Heart right ventricle (tissue), 16 donors: ENCODE measurements at regions not wholly inside any gene's neighbourhood (a gene's known extent, or its start where the extent isn't known, plus 50 kb on each side); places are given as distances from the start of the nearest gene placed in this dataset.

Experiments used
- ATAC-seq, 8 donors: fragments of 200-7000 bp; cut with Tn5 transposase; one replicate each; pipeline ENCODE4 v1.9.1; 2020; ENCODE audit warnings: mild to moderate bottlenecking in 8 of 8, moderate library complexity in 8 of 8, moderate number of reproducible peaks in 1 of 8
- DNase-seq, 2 donors: peaks; one replicate each; pipeline ENCODE4 v3.0.0-alpha.2; 2020
- H3K27ac ChIP-seq, 10 donors: fragments of 200-600 bp; sonication (generic) in 2 of 10; one replicate each; pipeline versions ENCODE4 v1.5.0 to v1.8.0; 2020 to 2022; ENCODE audit warnings: mild to moderate bottlenecking in 3 of 10
- H3K27me3 ChIP-seq, 7 donors: fragments of 200-600 bp; one replicate each; pipeline ENCODE4 v1.8.0; 2021 to 2022; ENCODE audit warnings: mild to moderate bottlenecking in 2 of 7
- H3K36me3 ChIP-seq, 9 donors: fragments of 200-600 bp; sonication (generic) in 1 of 9; one replicate each; pipeline versions ENCODE4 v1.5.0 to v1.8.0; 2020 to 2022; ENCODE audit warnings: mild to moderate bottlenecking in 2 of 9
- H3K4me1 ChIP-seq, 9 donors: fragments of 200-600 bp; sonication (generic) in 1 of 9; one replicate each; pipeline versions ENCODE4 v1.5.0 to v1.8.0; 2020 to 2022; ENCODE audit warnings: mild to moderate bottlenecking in 4 of 9
- H3K4me3 ChIP-seq, 10 donors: fragments of 200-600 bp; sonication (generic) in 2 of 10; one replicate each; pipeline versions ENCODE4 v1.5.0 to v1.8.0; 2020 to 2022; ENCODE audit warnings: mild to moderate bottlenecking in 7 of 10, moderate library complexity in 2 of 10
- H3K9me3 ChIP-seq, 11 donors: fragments of 200-600 bp in 10 of 11; sonication (generic) in 2 of 11; one replicate each; pipeline versions ENCODE4 v1.5.0 to v1.8.0; 2013 to 2022; ENCODE audit warnings: mild to moderate bottlenecking in 2 of 11, control low read depth in 1 of 11, moderate library complexity in 1 of 11
- WGBS, 2 donors: extraction: QIAGEN DNeasy Blood & Tissue Kit; methylation state at CpG; one replicate each; pipeline ENCODE4 v1.1.7; 2013; ENCODE audit warnings: inconsistent platforms in 1 of 2; 5-methylcytosine and 5-hydroxymethylcytosine counted together
- intact Hi-C, 10 donors: fragments of 100-400 bp; cut with DNase I; formaldehyde crosslinking; loops; one replicate each; pipeline versions ENCODE4 v1.11.1 to v1.14.2; 2022
- TF ChIP-seq, protein P1 (sequence below), 9 donors: fragments of 200-600 bp; sonication (generic) in 2 of 9; IDR thresholded peaks; one replicate each; pipeline versions ENCODE4 v1.5.0 to v1.8.0; 2021 to 2022; ENCODE audit warnings: antibody characterized with exemption in 9 of 9, mild to moderate bottlenecking in 5 of 9, moderate library complexity in 1 of 9
- donor health status: Arrhythmogenic right ventricular cardiomyopathy.
- donor health status: ischemic (EF 13 %, LVEDD 7.1; RV severe dilation, severe dysfunction).
- donor health status: healthy with polysubstance abuse.
- donor health status: DM: no; HTN: yes; CAD: no.
- donor health status: DM: no; HTN: no; CAD: no.
- donor health status: ischemic (EF 25% LVEDD 6.9; RV normal size, moderate dysfunction).
- donor health status: ischemic (EF 25% LVEDD 5.7; RV mildly dilated, moderate dysfunction).
- donor health status: healthy.
- donor health status: DM: yes; HTN: yes; CAD: no.
- donor health status: Ischemic cardiomyopathy.
- donor health status: ischemic (EF 35%, LVEDD 5.7; RV mildly dilated, moderate dysfunction).
- donor health status: nonischemic (EF 11% LVEDD 7.7; RV severe dilation, severe dysfunction).
- donor health status: DM: yes; HTN: yes; CAD: no.
- donor health status: PGD.
- donor health status: ischemic (EF 29% LVEDD 5.4; RV normal size, mild dysfunction).
- donor health status: nonischemic (EF 23%, LVEDD 6.1; RV moderate dilation, normal function).

DNA sequence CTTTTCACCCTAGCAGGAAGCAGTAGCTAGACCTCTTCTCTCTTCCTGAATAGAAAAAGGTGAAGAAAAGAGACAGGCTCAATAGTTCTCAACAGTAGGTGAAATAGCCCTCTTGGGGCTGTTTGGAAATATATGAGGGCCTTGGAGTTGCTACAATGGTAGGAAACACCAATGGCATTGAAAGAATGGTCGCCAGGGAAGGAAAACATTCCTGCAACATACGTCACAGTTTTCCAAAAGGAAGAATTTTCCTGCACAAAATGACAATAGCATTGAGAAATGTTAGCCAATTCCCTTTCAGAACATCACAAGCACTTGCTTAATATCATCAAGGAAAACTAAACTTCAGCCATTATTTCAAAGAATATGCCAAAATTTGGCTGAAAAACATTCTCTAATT, 484.5 kb downstream of the IGSF11 start:
- Histone ChIP-seq H3K27ac (no peak overlapping the region), H3K36me3 (no peaks in the 10 kb centered on the region), H3K9me3 (no peaks in the 10 kb centered on the region), H3K27me3 (no peaks in the 10 kb centered on the region), H3K4me3 (no peak overlapping the region), H3K4me1 (no peaks in the 10 kb centered on the region)
- 56 to 57% methylated on average over 2 of the region's 2 CpGs for WGBS, 2 donors
- DNase-seq = no peak
- TF ChIP-seq, protein P1, sequence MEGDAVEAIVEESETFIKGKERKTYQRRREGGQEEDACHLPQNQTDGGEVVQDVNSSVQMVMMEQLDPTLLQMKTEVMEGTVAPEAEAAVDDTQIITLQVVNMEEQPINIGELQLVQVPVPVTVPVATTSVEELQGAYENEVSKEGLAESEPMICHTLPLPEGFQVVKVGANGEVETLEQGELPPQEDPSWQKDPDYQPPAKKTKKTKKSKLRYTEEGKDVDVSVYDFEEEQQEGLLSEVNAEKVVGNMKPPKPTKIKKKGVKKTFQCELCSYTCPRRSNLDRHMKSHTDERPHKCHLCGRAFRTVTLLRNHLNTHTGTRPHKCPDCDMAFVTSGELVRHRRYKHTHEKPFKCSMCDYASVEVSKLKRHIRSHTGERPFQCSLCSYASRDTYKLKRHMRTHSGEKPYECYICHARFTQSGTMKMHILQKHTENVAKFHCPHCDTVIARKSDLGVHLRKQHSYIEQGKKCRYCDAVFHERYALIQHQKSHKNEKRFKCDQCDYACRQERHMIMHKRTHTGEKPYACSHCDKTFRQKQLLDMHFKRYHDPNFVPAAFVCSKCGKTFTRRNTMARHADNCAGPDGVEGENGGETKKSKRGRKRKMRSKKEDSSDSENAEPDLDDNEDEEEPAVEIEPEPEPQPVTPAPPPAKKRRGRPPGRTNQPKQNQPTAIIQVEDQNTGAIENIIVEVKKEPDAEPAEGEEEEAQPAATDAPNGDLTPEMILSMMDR (IDR thresholded peaks at IDR 0.05) = no peak
- ATAC-seq = no peak
- intact Hi-C loops = no loop called here

DNA sequence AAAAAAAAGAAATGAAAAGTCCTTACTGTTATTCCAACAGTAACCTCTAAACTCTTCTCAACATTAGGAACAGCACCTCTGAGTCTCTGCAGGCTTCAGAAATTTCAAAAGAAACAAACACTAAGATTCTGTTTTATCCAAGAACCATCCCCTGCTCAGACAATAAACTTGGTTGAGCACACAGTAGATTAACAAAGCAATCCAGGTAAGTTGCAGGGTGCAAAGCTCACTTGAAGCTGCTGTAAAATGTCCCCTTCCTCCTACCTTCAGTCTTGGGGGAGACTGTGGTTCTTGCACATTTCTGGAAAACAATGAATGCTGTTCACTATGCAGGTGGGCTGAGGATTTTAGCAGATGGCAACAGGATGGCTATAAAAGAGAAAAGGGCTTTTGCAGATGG, 484.1 kb downstream of the IGSF11 start:
- Histone ChIP-seq H3K27me3 (no peaks in the 10 kb centered on the region), H3K36me3 (no peaks in the 10 kb centered on the region), H3K4me1 (no peaks in the 10 kb centered on the region), H3K9me3 (no peaks in the 10 kb centered on the region), H3K4me3 (no peak overlapping the region), H3K27ac (no peak overlapping the region)
- ATAC-seq = no peak
- intact Hi-C loops = no loop called here
- no peak for DNase-seq
- TF ChIP-seq, protein P1 (IDR thresholded peaks at IDR 0.05) = no peak

DNA sequence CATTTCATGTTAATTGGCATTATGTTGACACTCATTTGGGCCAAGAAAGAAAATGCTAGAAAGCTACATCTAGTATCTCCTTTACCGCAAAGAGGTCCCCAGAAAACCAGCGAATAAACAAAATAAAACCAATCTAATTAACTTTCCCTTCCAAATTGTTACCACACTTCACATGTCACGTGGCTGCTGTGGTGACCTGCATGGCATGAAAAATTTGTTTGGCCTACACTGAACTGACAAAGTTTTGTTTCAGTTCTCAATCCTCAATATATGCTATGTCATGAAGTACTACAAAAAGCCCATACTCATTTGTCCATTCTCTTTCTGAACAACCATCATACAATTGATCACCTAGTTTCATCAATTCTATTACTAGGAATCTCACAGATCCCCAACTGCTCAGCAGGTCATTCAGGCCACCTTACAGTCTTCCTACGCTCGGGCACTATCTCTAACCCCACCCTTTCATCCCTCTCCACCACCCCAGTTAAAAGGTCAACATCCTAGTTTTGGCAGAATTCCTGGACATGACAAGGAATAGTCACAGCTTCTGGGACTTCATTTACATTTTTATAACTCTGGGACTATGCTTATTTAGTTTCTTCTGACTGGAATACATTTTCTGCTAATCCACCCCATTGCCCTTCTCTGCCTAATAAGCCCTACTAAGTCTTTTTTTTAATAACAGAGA, 480.4 kb downstream of the IGSF11 start:
- intact Hi-C loops = no loop called here
- TF ChIP-seq, protein P1 (IDR thresholded peaks at IDR 0.05) = no peak
- 83 to 89% methylated on average over 5 of the region's 5 CpGs for WGBS, 2 donors
- no peak for ATAC-seq
- Histone ChIP-seq H3K36me3 (no peaks in the 10 kb centered on the region), H3K4me1 (no peaks in the 10 kb centered on the region), H3K9me3 (no peaks in the 10 kb centered on the region), H3K27ac (no peak overlapping the region), H3K27me3 (no peaks in the 10 kb centered on the region), H3K4me3 (no peak overlapping the region)
- no peak for DNase-seq

DNA sequence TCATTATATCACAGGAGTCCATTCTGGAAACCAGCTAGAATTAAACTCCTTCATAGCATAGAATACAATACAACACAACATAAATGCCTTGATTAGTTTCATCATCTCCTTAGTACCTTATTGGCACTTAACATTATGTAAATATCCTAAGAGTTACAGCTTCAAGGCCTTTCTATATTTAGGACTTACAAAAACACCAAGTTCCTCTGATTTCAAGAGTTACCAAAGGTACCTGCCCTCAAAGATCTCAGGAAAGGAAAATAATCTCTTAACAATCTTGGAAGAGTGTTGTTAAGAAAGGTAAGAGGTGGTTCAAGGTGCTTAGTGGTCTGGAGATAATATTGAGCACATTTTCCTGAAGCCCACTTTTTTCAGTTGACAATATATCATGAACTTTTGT, 477.7 kb downstream of the IGSF11 start:
- ATAC-seq (no peak), DNase-seq (no peak)
- Histone ChIP-seq H3K4me1 (no peaks in the 10 kb centered on the region), H3K36me3 (no peaks in the 10 kb centered on the region), H3K27ac (no peak overlapping the region), H3K9me3 (no peaks in the 10 kb centered on the region), H3K27me3 (no peaks in the 10 kb centered on the region), H3K4me3 (no peak overlapping the region)
- TF ChIP-seq, protein P1 (IDR thresholded peaks at IDR 0.05) = no peak
- intact Hi-C loops = no loop called here
